Upper lobe of left lung (tissue), 6 donors: ENCODE measurements at regions not wholly inside any gene's neighbourhood (a gene's known extent, or its start where the extent isn't known, plus 50 kb on each side); places are given as distances from the start of the nearest gene placed in this dataset.
A peak's percentile ranks its signal among the peaks of the same experiment; 100 is the strongest.

Source experiments
- ATAC-seq, 2 donors: fragments of 200-7000 bp; cut with Tn5 transposase; one replicate each; pipeline ENCODE4 v1.9.1; 2022; ENCODE audit warnings: mild to moderate bottlenecking in 2 of 2, moderate library complexity in 2 of 2; ENCODE audit not compliant: low FRiP score in 2 of 2
- DNase-seq, 2 donors: peaks; one replicate each; pipeline ENCODE4 v3.0.0-alpha.2; 2019 to 2020
- H3K27ac ChIP-seq, 4 donors: fragments of 200-600 bp; sonication (generic); one replicate each; pipeline ENCODE4 v1.5.1; 2016 to 2019
- H3K27me3 ChIP-seq, 4 donors: fragments of 200-600 bp; sonication (generic); one replicate each; pipeline ENCODE4 v1.5.1; 2017 to 2019
- H3K36me3 ChIP-seq, 4 donors: fragments of 200-600 bp; sonication (generic); one replicate each; pipeline ENCODE4 v1.5.1; 2016 to 2019
- H3K4me1 ChIP-seq, 4 donors: fragments of 200-600 bp; sonication (generic); one replicate each; pipeline ENCODE4 v1.5.1; 2018 to 2019
- H3K4me3 ChIP-seq, 4 donors: fragments of 200-600 bp; sonication (generic); one replicate each; pipeline ENCODE4 v1.5.1; 2017 to 2019; ENCODE audit warnings: mild to moderate bottlenecking in 2 of 4, moderate library complexity in 1 of 4
- H3K9me3 ChIP-seq, 4 donors: fragments of 200-600 bp; sonication (generic); one replicate each; pipeline ENCODE4 v1.5.1; 2018 to 2019
- CTCF ChIP-seq, 6 experiments: fragments of 450-650 bp in 4 of 6; fragments of 200-600 bp in 2 of 6; sonication (generic) in 2 of 6; IDR thresholded peaks; one replicate each; pipeline ENCODE4 v1.5.1; 2016 to 2019; ENCODE audit warnings: antibody characterized with exemption in 6 of 6
- EP300 ChIP-seq, 4 donors: sonication (generic); formaldehyde crosslinking; IDR thresholded peaks; one replicate each; pipeline ENCODE4 v1.5.1; 2017; ENCODE audit warnings: antibody characterized with exemption in 4 of 4, control low read depth in 2 of 4
- POLR2A ChIP-seq, 4 donors: fragments of 450-650 bp; IDR thresholded peaks; one replicate each; pipeline ENCODE4 v1.5.1; 2016 to 2017; ENCODE audit warnings: antibody characterized with exemption in 4 of 4, mild to moderate bottlenecking in 2 of 4
- POLR2AphosphoS5 ChIP-seq, 2 donors: sonication (generic); formaldehyde crosslinking; IDR thresholded peaks; one replicate each; pipeline ENCODE4 v1.5.1; 2017; ENCODE audit warnings: antibody characterized with exemption in 2 of 2
- WGBS, 2 donors: methylation state at CpG; one replicate each; pipeline ENCODE4 v1.1.5; 2017 to 2018; 5-methylcytosine and 5-hydroxymethylcytosine counted together
- donor health status: DM: no; HTN: no; CAD: no; lungs with moderate emphysema.
- donor health status: DM: no; HTN: yes; CAD: no; lungs with severe emphysema.

- Histone ChIP-seq H3K4me1 (peaks cover 29 to 38% (median 33%) of the 10 kb centered on the region in 4 donors), H3K36me3 (no peaks in the 10 kb centered on the region), H3K9me3 (no peaks in the 10 kb centered on the region), H3K4me3 (no peak overlapping the region), H3K27me3 (peaks cover 0 to 14% (median 7%) of the 10 kb centered on the region in 4 donors), H3K27ac (peak overlapping the region in 1 of 4 donors; percentile 75)
- ATAC-seq (no peak), DNase-seq (no peak)
- 81 to 91% methylated on average over 2 to 7 of the region's 7 CpGs for WGBS, 2 donors
- TF ChIP-seq POLR2A (IDR thresholded peaks at IDR 0.05) (no peak), EP300 (IDR thresholded peaks at IDR 0.05) (no peak), POLR2AphosphoS5 (IDR thresholded peaks at IDR 0.05) (no peak), CTCF (IDR thresholded peaks at IDR 0.05) (no peak)
Observed at GRCh38 chr3:128557531-128558280, 64.7 kb upstream of the GATA2 start.

- H3K4me1 ChIP-seq: peaks cover 29 to 38% (median 33%) of the 10 kb centered on the region in 4 donors
- WGBS, 2 donors: 34 to 38% methylated on average over 4 to 12 of the region's 12 CpGs
- no peak for TF ChIP-seq POLR2AphosphoS5 (IDR thresholded peaks at IDR 0.05)
- no peak for TF ChIP-seq EP300 (IDR thresholded peaks at IDR 0.05)
- no peak for TF ChIP-seq POLR2A (IDR thresholded peaks at IDR 0.05)
- no peak for TF ChIP-seq CTCF (IDR thresholded peaks at IDR 0.05)
- DNase-seq (no peak), ATAC-seq (no peak)
- H3K27me3 ChIP-seq: peaks cover 0 to 14% (median 7%) of the 10 kb centered on the region in 4 donors
- H3K4me3 ChIP-seq: no peak overlapping the region
- H3K27ac ChIP-seq: peak overlapping the region; percentile 52 to 87 (median 78)
- no peaks in the 10 kb centered on the region for H3K36me3 ChIP-seq
- no peaks in the 10 kb centered on the region for H3K9me3 ChIP-seq
Observed at GRCh38 chr3:128556907-128557306, 63.9 kb upstream of the GATA2 start.

- Histone ChIP-seq H3K4me1 (peaks cover 29 to 38% (median 33%) of the 10 kb centered on the region in 4 donors), H3K4me3 (no peak overlapping the region), H3K27ac (peak overlapping the region; percentile 52 to 87 (median 78)), H3K36me3 (no peaks in the 10 kb centered on the region), H3K9me3 (no peaks in the 10 kb centered on the region), H3K27me3 (peaks cover 0 to 14% (median 7%) of the 10 kb centered on the region in 4 donors)
- DNase-seq: no peak
- TF ChIP-seq CTCF (IDR thresholded peaks at IDR 0.05) (no peak), POLR2A (IDR thresholded peaks at IDR 0.05) (no peak), POLR2AphosphoS5 (IDR thresholded peaks at IDR 0.05) (no peak), EP300 (IDR thresholded peaks at IDR 0.05) (no peak)
- no peak for ATAC-seq
- 68 to 69% methylated on average over 10 of the region's 10 CpGs for WGBS, 2 donors
Observed at GRCh38 chr3:128556384-128556783, 63.4 kb upstream of the GATA2 start.

GRCh38 chr3:128555841-128556240, 62.8 kb upstream of the GATA2 start:
- no peak for DNase-seq

GRCh38 chr3:128555098-128555825, 62.3 kb upstream of the GATA2 start:
- peak overlapping the region; percentile 75 to 87 (median 86) for H3K27ac ChIP-seq
- H3K27me3 ChIP-seq: peaks cover 0 to 14% (median 7%) of the 10 kb centered on the region in 4 donors
- H3K4me1 ChIP-seq: peaks cover 29 to 43% (median 33%) of the 10 kb centered on the region in 4 donors
- DNase-seq: peak; percentile 49 to 90
- WGBS, 2 donors: 7 to 11% methylated on average over 2 to 24 of the region's 68 CpGs
- TF ChIP-seq POLR2A (IDR thresholded peaks at IDR 0.05) (no peak), EP300 (IDR thresholded peaks at IDR 0.05) (peak in 2 of 4 donors; percentile 62 to 84), POLR2AphosphoS5 (IDR thresholded peaks at IDR 0.05) (peak; percentile 59 to 82), CTCF (IDR thresholded peaks at IDR 0.05) (peak in 1 of 6 experiments; percentile 20)
- H3K36me3 ChIP-seq: no peaks in the 10 kb centered on the region
- peak; percentile 14 to 66 for ATAC-seq
- H3K4me3 ChIP-seq: peak overlapping the region in 3 of 4 donors; percentile 5 to 18 (median 10)
- no peaks in the 10 kb centered on the region for H3K9me3 ChIP-seq

More at GRCh38 chr3:128555841-128556240, 62.8 kb upstream of the GATA2 start:
- H3K36me3 ChIP-seq: no peaks in the 10 kb centered on the region
- peaks cover 0 to 14% (median 7%) of the 10 kb centered on the region in 4 donors for H3K27me3 ChIP-seq
- no peak for TF ChIP-seq POLR2AphosphoS5 (IDR thresholded peaks at IDR 0.05)
- peak in 1 of 4 donors; percentile 14 for TF ChIP-seq EP300 (IDR thresholded peaks at IDR 0.05)
- WGBS, 2 donors: 30 to 40% methylated on average over 1 to 8 of the region's 17 CpGs
- peaks cover 29 to 38% (median 33%) of the 10 kb centered on the region in 4 donors for H3K4me1 ChIP-seq
- no peaks in the 10 kb centered on the region for H3K9me3 ChIP-seq
- no peak for ATAC-seq
- H3K4me3 ChIP-seq: peak overlapping the region in 1 of 4 donors; percentile 10
- peak overlapping the region; percentile 52 to 87 (median 78) for H3K27ac ChIP-seq
